Upper lobe of left lung (tissue), 6 donors: ENCODE measurements at regions not wholly inside any gene's neighbourhood (a gene's known extent, or its start where the extent isn't known, plus 50 kb on each side); places are given as distances from the start of the nearest gene placed in this dataset.

Source experiments
- ATAC-seq, 2 donors: fragments of 200-7000 bp; cut with Tn5 transposase; one replicate each; pipeline ENCODE4 v1.9.1; 2022; ENCODE audit warnings: mild to moderate bottlenecking in 2 of 2, moderate library complexity in 2 of 2; ENCODE audit not compliant: low FRiP score in 2 of 2
- DNase-seq, 2 donors: peaks; one replicate each; pipeline ENCODE4 v3.0.0-alpha.2; 2019 to 2020
- H3K27ac ChIP-seq, 4 donors: fragments of 200-600 bp; sonication (generic); one replicate each; pipeline ENCODE4 v1.5.1; 2016 to 2019
- H3K27me3 ChIP-seq, 4 donors: fragments of 200-600 bp; sonication (generic); one replicate each; pipeline ENCODE4 v1.5.1; 2017 to 2019
- H3K36me3 ChIP-seq, 4 donors: fragments of 200-600 bp; sonication (generic); one replicate each; pipeline ENCODE4 v1.5.1; 2016 to 2019
- H3K4me1 ChIP-seq, 4 donors: fragments of 200-600 bp; sonication (generic); one replicate each; pipeline ENCODE4 v1.5.1; 2018 to 2019
- H3K4me3 ChIP-seq, 4 donors: fragments of 200-600 bp; sonication (generic); one replicate each; pipeline ENCODE4 v1.5.1; 2017 to 2019; ENCODE audit warnings: mild to moderate bottlenecking in 2 of 4, moderate library complexity in 1 of 4
- H3K9me3 ChIP-seq, 4 donors: fragments of 200-600 bp; sonication (generic); one replicate each; pipeline ENCODE4 v1.5.1; 2018 to 2019
- CTCF ChIP-seq, 6 experiments: fragments of 450-650 bp in 4 of 6; fragments of 200-600 bp in 2 of 6; sonication (generic) in 2 of 6; IDR thresholded peaks; one replicate each; pipeline ENCODE4 v1.5.1; 2016 to 2019; ENCODE audit warnings: antibody characterized with exemption in 6 of 6
- EP300 ChIP-seq, 4 donors: sonication (generic); formaldehyde crosslinking; IDR thresholded peaks; one replicate each; pipeline ENCODE4 v1.5.1; 2017; ENCODE audit warnings: antibody characterized with exemption in 4 of 4, control low read depth in 2 of 4
- POLR2A ChIP-seq, 4 donors: fragments of 450-650 bp; IDR thresholded peaks; one replicate each; pipeline ENCODE4 v1.5.1; 2016 to 2017; ENCODE audit warnings: antibody characterized with exemption in 4 of 4, mild to moderate bottlenecking in 2 of 4
- POLR2AphosphoS5 ChIP-seq, 2 donors: sonication (generic); formaldehyde crosslinking; IDR thresholded peaks; one replicate each; pipeline ENCODE4 v1.5.1; 2017; ENCODE audit warnings: antibody characterized with exemption in 2 of 2
- WGBS, 2 donors: methylation state at CpG; one replicate each; pipeline ENCODE4 v1.1.5; 2017 to 2018; 5-methylcytosine and 5-hydroxymethylcytosine counted together
- donor health status: DM: no; HTN: no; CAD: no; lungs with moderate emphysema.
- donor health status: DM: no; HTN: yes; CAD: no; lungs with severe emphysema.

DNA sequence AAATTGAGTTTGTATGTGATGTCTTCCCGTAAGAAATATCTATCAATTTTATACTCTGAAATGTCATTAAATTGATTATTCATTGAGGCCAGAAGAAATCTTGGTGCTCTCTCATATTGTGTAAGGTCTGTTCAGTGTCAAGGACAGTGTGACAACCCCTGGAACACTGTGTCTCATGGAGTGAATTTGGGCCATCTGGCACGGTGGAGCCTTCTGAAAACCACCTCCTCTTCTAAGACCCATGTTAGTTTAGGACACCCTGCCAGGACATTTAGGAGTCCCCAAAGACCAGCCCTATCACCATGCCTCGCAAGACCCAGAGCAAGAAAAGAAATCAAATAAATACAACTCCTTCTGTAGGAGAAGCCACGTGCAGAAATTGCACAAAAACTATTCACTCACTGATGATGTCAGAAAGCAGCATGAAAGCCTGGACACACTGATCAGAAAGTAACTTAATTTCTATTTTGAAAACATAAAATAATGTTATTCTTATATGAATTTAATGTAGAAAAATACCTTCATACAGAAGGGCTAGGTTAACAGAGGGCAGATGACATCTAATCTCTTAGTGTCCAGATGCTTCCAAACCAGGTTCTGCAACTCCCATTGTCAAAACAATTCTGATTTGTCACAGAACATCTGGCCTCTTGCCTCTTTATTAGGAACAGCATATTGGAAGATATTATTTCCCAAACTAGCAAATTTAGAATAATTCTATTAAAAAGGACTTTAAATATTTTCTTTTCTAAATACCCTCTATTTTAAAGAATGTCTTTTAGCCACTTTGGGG is 298.8 kb downstream of the NR2F1-AS1 start:
- Histone ChIP-seq H3K4me1 (no peaks in the 10 kb centered on the region), H3K27me3 (no peaks in the 10 kb centered on the region), H3K36me3 (no peaks in the 10 kb centered on the region), H3K4me3 (no peak overlapping the region), H3K9me3 (peaks cover 0 to 15% (median 4%) of the 10 kb centered on the region in 4 donors), H3K27ac (no peak overlapping the region)
- TF ChIP-seq EP300 (IDR thresholded peaks at IDR 0.05) (no peak), POLR2A (IDR thresholded peaks at IDR 0.05) (no peak), CTCF (IDR thresholded peaks at IDR 0.05) (no peak), POLR2AphosphoS5 (IDR thresholded peaks at IDR 0.05) (no peak)
- ATAC-seq (no peak), DNase-seq (no peak)
- WGBS, 2 donors, result 83% methylated on average over 4 of the region's 4 CpGs

- ATAC-seq (no peak), DNase-seq (no peak)
- Histone ChIP-seq H3K4me1 (no peaks in the 10 kb centered on the region), H3K4me3 (no peak overlapping the region), H3K27ac (no peak overlapping the region), H3K9me3 (no peaks in the 10 kb centered on the region), H3K27me3 (no peaks in the 10 kb centered on the region), H3K36me3 (no peaks in the 10 kb centered on the region)
- WGBS, 2 donors, result 72 to 91% methylated on average over 3 of the region's 3 CpGs
- no peak for TF ChIP-seq POLR2A (IDR thresholded peaks at IDR 0.05)
- TF ChIP-seq EP300 (IDR thresholded peaks at IDR 0.05), result no peak
- TF ChIP-seq POLR2AphosphoS5 (IDR thresholded peaks at IDR 0.05), result no peak
- TF ChIP-seq CTCF (IDR thresholded peaks at IDR 0.05), result no peak
These were observed 300.5 kb downstream of the NR2F1-AS1 start for GRCh38 chr5:93280518-93280917.

DNA sequence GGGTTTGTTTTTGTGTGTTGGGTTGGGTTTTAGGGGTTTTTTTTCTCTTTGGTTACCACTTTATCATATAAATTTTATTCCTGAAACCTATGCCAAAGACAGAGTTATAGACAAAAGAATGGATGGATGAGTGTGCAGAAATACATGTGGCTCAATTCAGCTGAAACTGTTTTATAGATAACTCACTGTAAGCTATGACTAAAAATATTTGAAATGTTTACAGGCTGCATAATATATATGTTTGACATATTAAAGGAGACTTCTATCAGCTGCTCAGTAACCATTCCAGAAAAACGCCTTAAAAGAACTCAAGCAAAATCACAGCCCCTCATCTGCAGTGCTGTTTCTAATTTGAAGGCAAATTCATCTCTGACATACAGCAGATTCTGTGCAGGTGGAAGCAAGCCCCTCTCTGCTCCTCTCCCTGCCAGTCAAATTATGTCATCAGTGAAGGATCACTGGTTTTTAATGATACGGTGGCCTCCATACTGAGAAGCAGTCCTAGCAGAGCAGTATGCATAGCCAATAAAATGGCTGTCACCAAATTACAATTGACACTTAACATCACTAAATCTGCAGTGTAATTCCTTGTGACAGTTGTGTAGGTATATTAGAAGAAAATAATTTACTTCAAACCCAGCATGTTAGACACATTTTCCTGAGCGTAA is 301.6 kb downstream of the NR2F1-AS1 start:
- DNase-seq (no peak), ATAC-seq (no peak)
- no peaks in the 10 kb centered on the region for H3K27me3 ChIP-seq
- H3K4me3 ChIP-seq, result no peak overlapping the region
- H3K4me1 ChIP-seq, result no peaks in the 10 kb centered on the region
- H3K36me3 ChIP-seq, result no peaks in the 10 kb centered on the region
- 76 to 86% methylated on average over 3 of the region's 3 CpGs for WGBS, 2 donors
- TF ChIP-seq CTCF (IDR thresholded peaks at IDR 0.05), result no peak
- no peak for TF ChIP-seq EP300 (IDR thresholded peaks at IDR 0.05)
- TF ChIP-seq POLR2AphosphoS5 (IDR thresholded peaks at IDR 0.05), result no peak
- TF ChIP-seq POLR2A (IDR thresholded peaks at IDR 0.05), result no peak
- no peak overlapping the region for H3K27ac ChIP-seq
- H3K9me3 ChIP-seq, result no peaks in the 10 kb centered on the region

DNA sequence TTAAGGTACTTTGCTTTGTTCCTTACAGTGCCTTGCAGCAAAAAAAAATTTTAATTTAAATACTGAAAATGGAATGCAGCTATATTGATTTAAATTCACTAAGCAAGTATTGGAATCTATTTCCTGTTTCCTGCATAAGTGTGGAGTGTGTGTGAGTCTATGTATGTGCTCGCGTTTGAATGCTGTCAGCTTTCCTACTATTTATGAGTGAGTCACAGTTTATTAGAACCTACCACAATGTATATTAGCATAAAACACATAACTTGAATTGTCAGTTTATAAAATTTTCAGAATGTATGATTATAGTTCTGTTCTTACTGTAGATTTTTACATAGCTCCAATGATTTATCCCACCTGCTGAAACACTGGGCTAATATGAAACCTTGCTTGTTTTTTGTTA is 302.1 kb downstream of the NR2F1-AS1 start:
- TF ChIP-seq CTCF (IDR thresholded peaks at IDR 0.05), result no peak
- no peak overlapping the region for H3K4me3 ChIP-seq
- WGBS, 2 donors, result 49 to 62% methylated on average over 2 of the region's 2 CpGs

DNA sequence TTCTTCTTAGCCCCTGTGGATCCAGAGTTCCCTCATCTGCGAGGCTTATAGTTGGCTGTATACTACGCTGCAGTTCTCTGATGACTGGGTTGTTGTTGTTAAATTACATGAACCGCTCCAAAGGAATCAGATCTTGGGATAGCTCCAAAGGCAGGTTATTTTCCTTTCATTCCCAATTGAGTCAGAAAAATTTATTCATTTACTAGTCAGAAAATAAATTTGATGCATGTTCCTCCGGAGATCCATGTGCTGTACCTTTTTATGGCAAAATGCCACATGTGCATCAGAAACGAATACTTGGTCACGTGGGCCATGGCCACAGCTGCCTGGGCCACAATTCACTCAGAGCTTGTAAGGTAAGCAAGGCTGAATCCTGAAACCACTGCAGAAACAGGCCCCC is 304.0 kb downstream of the NR2F1-AS1 start:
- Histone ChIP-seq H3K4me3 (no peak overlapping the region), H3K36me3 (no peaks in the 10 kb centered on the region), H3K27ac (no peak overlapping the region), H3K9me3 (no peaks in the 10 kb centered on the region), H3K27me3 (no peaks in the 10 kb centered on the region), H3K4me1 (no peaks in the 10 kb centered on the region)
- no peak for TF ChIP-seq POLR2AphosphoS5 (IDR thresholded peaks at IDR 0.05)
- 92% methylated on average over 6 of the region's 6 CpGs for WGBS, 2 donors
- no peak for DNase-seq
- no peak for ATAC-seq

More for the DNA sequence above, 302.1 kb downstream of the NR2F1-AS1 start:
- H3K36me3 ChIP-seq, result no peaks in the 10 kb centered on the region
- H3K9me3 ChIP-seq, result no peaks in the 10 kb centered on the region
- ATAC-seq (no peak), DNase-seq (no peak)
- H3K27me3 ChIP-seq, result no peaks in the 10 kb centered on the region
- no peaks in the 10 kb centered on the region for H3K4me1 ChIP-seq
- H3K27ac ChIP-seq, result no peak overlapping the region
